ENCODE measurements at regions not wholly inside any gene's neighbourhood (a gene's known extent, or its start where the extent isn't known, plus 50 kb on each side); places are given as distances from the start of the nearest gene placed in this dataset.

DNA sequence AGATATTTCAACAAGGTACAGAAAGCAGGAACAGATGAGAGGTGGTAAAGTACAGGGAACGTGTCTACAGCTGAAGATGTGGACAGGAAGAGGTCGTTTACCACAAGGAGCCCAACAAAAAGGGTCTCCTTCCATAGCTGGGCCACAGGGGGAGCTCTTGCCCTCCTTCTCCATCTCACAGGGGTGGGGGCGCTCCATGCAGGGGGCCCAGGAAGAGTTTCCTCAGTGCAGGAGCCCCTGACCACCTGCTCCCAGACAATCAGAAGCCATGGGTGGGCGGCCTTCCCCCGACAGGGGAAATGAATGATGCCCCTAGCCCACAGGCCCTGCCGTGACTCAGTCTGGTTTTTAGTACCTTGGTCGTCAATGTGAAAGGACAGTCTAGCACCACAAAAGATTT, 163.6 kb upstream of the ZNF516 start:
- TF ChIP-seq SP1 (IDR thresholded peaks at IDR 0.05), result no peak
- no peak for TF ChIP-seq CTBP1 (IDR thresholded peaks at IDR 0.05; ENCODE audit: borderline replicate concordance)
- no peak for TF ChIP-seq ARNT (IDR thresholded peaks at IDR 0.05)
- TF ChIP-seq FOXM1 (IDR thresholded peaks at IDR 0.05; ENCODE audit: borderline replicate concordance), result no peak
- no peak for TF ChIP-seq ELF4 (IDR thresholded peaks at IDR 0.05)
- no peak for TF ChIP-seq ZNF384 (IDR thresholded peaks at IDR 0.05)
- TF ChIP-seq BHLHE40 (IDR thresholded peaks at IDR 0.05; ENCODE audit: borderline replicate concordance), result no peak
- TF ChIP-seq LEF1 (IDR thresholded peaks at IDR 0.05; ENCODE audit: borderline replicate concordance), result no peak
- no peak for TF ChIP-seq SUZ12 (IDR thresholded peaks at IDR 0.05)
